Neural progenitor cell (in vitro differentiated cells): ENCODE measurements at regions not wholly inside any gene's neighbourhood (a gene's known extent, or its start where the extent isn't known, plus 50 kb on each side); places are given as distances from the start of the nearest gene placed in this dataset.

Experiments used
- DNase-seq: peaks from one replicate; pipeline ENCODE4 v3.0.0-alpha.2; 2016; ENCODE audit warnings: low spot score
- H2AFZ ChIP-seq: fragments of 200-600 bp; sonication (generic); replicated peaks from 2 replicates; pipeline ENCODE4 v1.6.1; 2016; ENCODE audit warnings: antibody characterized with exemption
- H3F3A ChIP-seq: fragments of 200-600 bp; sonication (generic); 2 replicates; pipeline ENCODE4 v1.6.1; 2016; ENCODE audit warnings: antibody characterized with exemption, low read depth
- H3K27ac ChIP-seq: fragments of 200-600 bp; sonication (generic); 2 replicates; pipeline ENCODE4 v1.5.1; 2016; ENCODE audit warnings: mild to moderate bottlenecking
- H3K27me3 ChIP-seq: fragments of 200-600 bp; sonication (generic); 2 replicates; pipeline ENCODE4 v1.6.1; 2016; ENCODE audit warnings: mild to moderate bottlenecking, moderate library complexity
- H3K36me3 ChIP-seq: fragments of 200-600 bp; sonication (generic); 2 replicates; pipeline ENCODE4 v1.5.1; 2016
- H3K4me1 ChIP-seq: fragments of 200-600 bp; sonication (generic); 2 replicates; pipeline ENCODE4 v1.6.1; 2016; ENCODE audit warnings: mixed run types
- H3K4me2 ChIP-seq: fragments of 200-600 bp; sonication (generic); 2 replicates; pipeline ENCODE4 v1.6.1; 2016
- H3K4me3 ChIP-seq: fragments of 200-600 bp; sonication (generic); 2 replicates; pipeline ENCODE4 v1.5.1; 2016
- H3K79me2 ChIP-seq: fragments of 200-600 bp; sonication (generic); 2 replicates; pipeline ENCODE4 v1.6.1; 2016; ENCODE audit warnings: low read depth
- H3K9ac ChIP-seq: fragments of 200-600 bp; sonication (generic); 2 replicates; pipeline ENCODE4 v1.6.1; 2016
- H3K9me3 ChIP-seq: fragments of 200-600 bp; sonication (generic); 2 replicates; pipeline ENCODE4 v1.5.1; 2016; ENCODE audit warnings: low read depth
- H4K20me1 ChIP-seq: fragments of 200-600 bp; sonication (generic); 2 replicates; pipeline ENCODE4 v1.6.1; 2016; ENCODE audit warnings: low read depth
- H3K27ac Mint-ChIP-seq: 3 replicates; pipeline ENCODE4 v1.8.0; 2021; ENCODE audit warnings: mixed read lengths
- H3K27me3 Mint-ChIP-seq: 2 replicates; pipeline ENCODE4 v1.8.0; 2022; ENCODE audit warnings: low read depth, mild to moderate bottlenecking, inconsistent platforms, moderate library complexity, mixed read lengths; ENCODE audit not compliant: insufficient read depth
- H3K36me3 Mint-ChIP-seq: 3 replicates; pipeline ENCODE4 v1.8.0; 2021; ENCODE audit warnings: mixed read lengths
- H3K4me1 Mint-ChIP-seq: 3 replicates; pipeline ENCODE4 v1.8.0; 2021; ENCODE audit warnings: mixed read lengths
- H3K4me3 Mint-ChIP-seq: 3 replicates; pipeline ENCODE4 v1.8.0; 2021; ENCODE audit warnings: mild to moderate bottlenecking, moderate library complexity, mixed read lengths
- H3K9me3 Mint-ChIP-seq: 3 replicates; pipeline ENCODE4 v1.8.0; 2020; ENCODE audit warnings: mixed read lengths
- EZH2 ChIP-seq: fragments of 200-600 bp; sonication (generic); IDR thresholded peaks from 2 replicates; pipeline ENCODE4 v1.6.1; 2017; ENCODE audit warnings: antibody characterized with exemption, mild to moderate bottlenecking, moderate library complexity
- EZH2phosphoT487 ChIP-seq: fragments of 200-600 bp; sonication (generic); IDR thresholded peaks from 2 replicates; pipeline ENCODE4 v1.6.1; 2017; ENCODE audit warnings: antibody characterized with exemption
- TF ChIP-seq, protein P1 (sequence below): fragments of 200-600 bp; sonication (generic); IDR thresholded peaks from 2 replicates; pipeline ENCODE4 v1.5.1; 2017; ENCODE audit warnings: antibody characterized with exemption, mild to moderate bottlenecking

DNA sequence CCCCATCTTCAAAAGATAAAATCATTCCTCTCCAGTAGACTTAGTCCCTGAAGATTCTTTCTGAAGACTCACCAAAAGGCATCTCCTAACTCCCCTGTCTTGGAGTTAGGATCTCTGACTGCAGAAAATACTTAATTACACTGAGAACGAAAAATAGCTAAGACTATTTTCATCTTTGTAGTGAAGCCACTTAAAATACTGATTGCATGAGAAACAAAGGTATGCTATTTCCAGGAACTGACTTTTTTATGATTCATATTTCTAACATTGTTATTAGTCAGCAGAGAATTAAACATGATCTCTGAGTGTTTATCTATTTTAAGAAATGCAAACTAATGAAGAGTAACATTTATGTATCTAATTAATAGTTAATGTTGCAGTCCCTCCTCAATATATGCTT is 71.8 kb upstream of the NR3C2 start:
- Histone ChIP-seq H2AFZ (no peak overlapping the region), H3K36me3 (no peaks in the 10 kb centered on the region), H4K20me1 (no peaks in the 10 kb centered on the region), H3K27ac (no peak overlapping the region), H3K4me3 (no peak overlapping the region), H3K27me3 (no peaks in the 10 kb centered on the region), H3K4me1 (no peaks in the 10 kb centered on the region), H3K4me2 (no peak overlapping the region), H3K79me2 (no peaks in the 10 kb centered on the region), H3K9me3 (no peaks in the 10 kb centered on the region), H3F3A (no peaks in the 10 kb centered on the region), H3K9ac (no peak overlapping the region)
- Mint-ChIP-seq H3K4me1 (no peaks in the 10 kb centered on the region), H3K4me3 (no peak overlapping the region), H3K36me3 (no peaks in the 10 kb centered on the region), H3K27ac (no peak overlapping the region), H3K27me3 (peaks cover 2% of the 10 kb centered on the region), H3K9me3 (peaks cover 6% of the 10 kb centered on the region)
- TF ChIP-seq EZH2, result no peak
- TF ChIP-seq EZH2phosphoT487, result no peak
- TF ChIP-seq, protein P1, sequence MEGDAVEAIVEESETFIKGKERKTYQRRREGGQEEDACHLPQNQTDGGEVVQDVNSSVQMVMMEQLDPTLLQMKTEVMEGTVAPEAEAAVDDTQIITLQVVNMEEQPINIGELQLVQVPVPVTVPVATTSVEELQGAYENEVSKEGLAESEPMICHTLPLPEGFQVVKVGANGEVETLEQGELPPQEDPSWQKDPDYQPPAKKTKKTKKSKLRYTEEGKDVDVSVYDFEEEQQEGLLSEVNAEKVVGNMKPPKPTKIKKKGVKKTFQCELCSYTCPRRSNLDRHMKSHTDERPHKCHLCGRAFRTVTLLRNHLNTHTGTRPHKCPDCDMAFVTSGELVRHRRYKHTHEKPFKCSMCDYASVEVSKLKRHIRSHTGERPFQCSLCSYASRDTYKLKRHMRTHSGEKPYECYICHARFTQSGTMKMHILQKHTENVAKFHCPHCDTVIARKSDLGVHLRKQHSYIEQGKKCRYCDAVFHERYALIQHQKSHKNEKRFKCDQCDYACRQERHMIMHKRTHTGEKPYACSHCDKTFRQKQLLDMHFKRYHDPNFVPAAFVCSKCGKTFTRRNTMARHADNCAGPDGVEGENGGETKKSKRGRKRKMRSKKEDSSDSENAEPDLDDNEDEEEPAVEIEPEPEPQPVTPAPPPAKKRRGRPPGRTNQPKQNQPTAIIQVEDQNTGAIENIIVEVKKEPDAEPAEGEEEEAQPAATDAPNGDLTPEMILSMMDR, result no peak
- no peak for DNase-seq

DNA sequence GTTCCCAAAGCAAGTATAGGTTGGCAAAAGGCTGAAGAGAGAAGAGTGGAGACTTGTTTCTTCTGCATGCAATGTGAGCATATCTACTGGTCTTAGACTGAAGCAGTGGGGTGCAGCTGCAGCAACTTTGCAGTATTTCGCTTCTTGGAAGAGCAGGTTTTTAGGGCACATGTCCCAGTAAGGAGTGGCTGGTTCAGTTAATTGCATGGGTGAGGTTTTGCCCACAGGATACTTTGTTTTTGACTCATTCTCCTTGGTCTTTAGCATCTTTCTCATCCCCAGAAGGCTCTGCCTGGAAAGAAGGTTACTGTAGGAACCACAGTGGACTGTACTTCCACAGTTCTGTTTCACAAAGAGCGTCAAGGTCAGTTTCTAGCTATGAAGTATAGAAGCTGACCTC is 68.0 kb upstream of the NR3C2 start:
- Mint-ChIP-seq H3K27ac (no peak overlapping the region), H3K27me3 (no peaks in the 10 kb centered on the region), H3K4me3 (no peak overlapping the region), H3K4me1 (no peaks in the 10 kb centered on the region), H3K36me3 (no peaks in the 10 kb centered on the region), H3K9me3 (no peaks in the 10 kb centered on the region)
- no peak for DNase-seq
- H4K20me1 ChIP-seq, result no peaks in the 10 kb centered on the region
- H3K79me2 ChIP-seq, result no peaks in the 10 kb centered on the region
- TF ChIP-seq EZH2, result no peak
- H3K4me1 ChIP-seq, result no peaks in the 10 kb centered on the region
- H3K27ac ChIP-seq, result no peak overlapping the region
- no peak overlapping the region for H3K9ac ChIP-seq
- no peaks in the 10 kb centered on the region for H3K36me3 ChIP-seq
- H3K27me3 ChIP-seq, result no peaks in the 10 kb centered on the region
- H3F3A ChIP-seq, result peaks cover 8% of the 10 kb centered on the region
- H3K9me3 ChIP-seq, result no peaks in the 10 kb centered on the region
- H2AFZ ChIP-seq, result no peak overlapping the region
- H3K4me3 ChIP-seq, result no peak overlapping the region
- no peak overlapping the region for H3K4me2 ChIP-seq

DNA sequence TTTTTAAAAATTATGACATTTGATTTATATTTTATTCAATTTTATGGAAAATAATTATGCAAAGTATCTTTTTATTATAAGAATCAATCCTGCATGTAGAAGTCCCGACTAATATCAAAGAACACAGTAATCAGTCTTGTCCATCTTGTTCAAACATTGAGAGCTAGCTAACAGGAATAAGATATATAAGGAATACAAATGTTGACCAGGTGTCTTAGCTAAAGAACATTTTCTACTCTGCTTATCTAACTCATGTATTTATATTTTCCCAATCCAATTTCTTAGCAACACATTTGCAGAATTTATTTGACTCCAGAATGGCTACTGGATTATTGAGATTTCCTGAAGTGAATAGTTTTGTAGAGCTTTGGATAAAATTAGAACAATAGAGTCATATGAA is 61.5 kb upstream of the NR3C2 start:
- Mint-ChIP-seq H3K27ac (no peak overlapping the region), H3K4me1 (no peaks in the 10 kb centered on the region), H3K36me3 (no peaks in the 10 kb centered on the region), H3K27me3 (no peaks in the 10 kb centered on the region), H3K9me3 (no peaks in the 10 kb centered on the region), H3K4me3 (no peak overlapping the region)
- H3K4me2 ChIP-seq, result no peak overlapping the region
- H3K36me3 ChIP-seq, result no peaks in the 10 kb centered on the region
- peaks cover 8% of the 10 kb centered on the region for H3F3A ChIP-seq
- no peak for TF ChIP-seq EZH2phosphoT487
- TF ChIP-seq, protein P1, result no peak
- no peak for TF ChIP-seq EZH2
- H2AFZ ChIP-seq, result no peak overlapping the region
- no peak overlapping the region for H3K9ac ChIP-seq
- no peaks in the 10 kb centered on the region for H3K4me1 ChIP-seq
- no peak for DNase-seq
- H3K9me3 ChIP-seq, result no peaks in the 10 kb centered on the region
- H3K27ac ChIP-seq, result no peak overlapping the region
- H3K79me2 ChIP-seq, result no peaks in the 10 kb centered on the region
- H4K20me1 ChIP-seq, result no peaks in the 10 kb centered on the region
- no peaks in the 10 kb centered on the region for H3K27me3 ChIP-seq
- no peak overlapping the region for H3K4me3 ChIP-seq

GRCh38 chr4:148497258-148497657 is 55.0 kb upstream of the NR3C2 start:
- Mint-ChIP-seq H3K4me3 (no peak overlapping the region), H3K27me3 (no peaks in the 10 kb centered on the region), H3K36me3 (no peaks in the 10 kb centered on the region), H3K27ac (no peak overlapping the region), H3K9me3 (no peaks in the 10 kb centered on the region), H3K4me1 (no peaks in the 10 kb centered on the region)
- Histone ChIP-seq H3K9ac (no peak overlapping the region), H3K9me3 (no peaks in the 10 kb centered on the region), H3K4me1 (no peaks in the 10 kb centered on the region), H2AFZ (no peak overlapping the region), H3K4me3 (no peak overlapping the region), H3K79me2 (no peaks in the 10 kb centered on the region), H4K20me1 (no peaks in the 10 kb centered on the region), H3K27ac (no peak overlapping the region), H3K4me2 (no peak overlapping the region), H3K36me3 (no peaks in the 10 kb centered on the region), H3K27me3 (no peaks in the 10 kb centered on the region), H3F3A (peaks cover 4% of the 10 kb centered on the region)
- TF ChIP-seq EZH2 (no peak), EZH2phosphoT487 (no peak)
- TF ChIP-seq, protein P1, result no peak
- DNase-seq, result no peak
